WTC11 (cell line): ENCODE measurements at regions not wholly inside any gene's neighbourhood (a gene's known extent, or its start where the extent isn't known, plus 50 kb on each side); places are given as distances from the start of the nearest gene placed in this dataset.

Experiments used
- ATAC-seq: fragments of 200-7000 bp; cut with Tn5 transposase; 2 replicates; pipeline ENCODE4 v1.10.0; 2021; ENCODE audit warnings: mild to moderate bottlenecking, moderate library complexity
- CTCF ChIA-PET: fragments of 300-600 bp; sonication (Branson Sonifier 250); formaldehyde crosslinking; loops from one replicate; lab custom pipeline; 2021; ENCODE audit warnings: antibody characterized with exemption; lab: Charles Lee
- POLR2A ChIA-PET: fragments of 350-600 bp; sonication (Branson Sonifier 250); formaldehyde crosslinking; loops from one replicate; lab custom pipeline; 2021; ENCODE audit warnings: antibody characterized with exemption; lab: Charles Lee
- DNase-seq: peaks from one replicate; pipeline ENCODE4 v3.0.0; 2021; ENCODE audit warnings: low spot score
- H3K27ac Mint-ChIP-seq: 2 replicates; pipeline ENCODE4 v1.8.0; 2021; ENCODE audit warnings: mixed read lengths
- H3K27me3 Mint-ChIP-seq: 2 replicates; pipeline ENCODE4 v1.8.0; 2021; ENCODE audit warnings: low read depth, mild to moderate bottlenecking, moderate library complexity, mixed read lengths
- H3K36me3 Mint-ChIP-seq: 2 replicates; pipeline ENCODE4 v1.8.0; 2021; ENCODE audit warnings: mixed read lengths
- H3K4me1 Mint-ChIP-seq: 2 replicates; pipeline ENCODE4 v1.8.0; 2022; ENCODE audit warnings: mixed read lengths
- H3K4me3 Mint-ChIP-seq: 2 replicates; pipeline ENCODE4 v1.8.0; 2021; ENCODE audit warnings: mild to moderate bottlenecking, moderate library complexity, mixed read lengths
- H3K9me3 Mint-ChIP-seq: 2 replicates; pipeline ENCODE4 v1.8.0; 2021; ENCODE audit warnings: mixed read lengths
- CREM ChIP-seq: sonication (generic); formaldehyde crosslinking; IDR thresholded peaks from 2 replicates; pipeline ENCODE4 v1.8.1; 2022; ENCODE audit warnings: mild to moderate bottlenecking, missing genetic modification reagents, moderate library complexity
- FOXK1 ChIP-seq: sonication (generic); formaldehyde crosslinking; IDR thresholded peaks from 2 replicates; pipeline ENCODE4 v1.8.0; 2022; ENCODE audit warnings: mild to moderate bottlenecking, moderate library complexity, missing genetic modification reagents
- FOXP1 ChIP-seq: sonication (generic); formaldehyde crosslinking; IDR thresholded peaks from 2 replicates; pipeline ENCODE4 v1.8.0; 2022; ENCODE audit warnings: missing genetic modification reagents, mild to moderate bottlenecking, moderate library complexity, borderline replicate concordance
- GABPB1 ChIP-seq: sonication (generic); formaldehyde crosslinking; IDR thresholded peaks from 2 replicates; pipeline ENCODE4 v1.8.1; 2023; ENCODE audit warnings: mild to moderate bottlenecking, missing genetic modification reagents
- GRHL2 ChIP-seq: fragments of 250-450 bp; sonication (Bioruptor Pico); IDR thresholded peaks from 2 replicates; pipeline ENCODE4 v1.8.0; 2022; ENCODE audit warnings: mild to moderate bottlenecking, moderate library complexity; ENCODE audit not compliant: insufficient replicate concordance, severe bottlenecking
- JAZF1 ChIP-seq: fragments of 250-450 bp; sonication (Bioruptor Pico); IDR thresholded peaks from 2 replicates; pipeline ENCODE4 v1.9.0; 2021; ENCODE audit warnings: moderate library complexity, mild to moderate bottlenecking, inconsistent platforms
- KAT7 ChIP-seq: sonication (generic); formaldehyde crosslinking; IDR thresholded peaks from 2 replicates; pipeline ENCODE4 v1.8.1; 2023; ENCODE audit warnings: missing genetic modification reagents, mild to moderate bottlenecking, borderline replicate concordance
- NFATC4 ChIP-seq: fragments of 250-450 bp; sonication (Bioruptor Pico); IDR thresholded peaks from 2 replicates; pipeline ENCODE4 v1.9.0; 2021; ENCODE audit warnings: mild to moderate bottlenecking
- NFE2L1 ChIP-seq: sonication (generic); formaldehyde crosslinking; IDR thresholded peaks from 2 replicates; pipeline ENCODE4 v1.8.1; 2023; ENCODE audit warnings: missing genetic modification reagents
- NR3C1 ChIP-seq: sonication (generic); formaldehyde crosslinking; conservative IDR thresholded peaks from 2 replicates; pipeline ENCODE4 v1.8.1; 2023; ENCODE audit warnings: low read depth, mild to moderate bottlenecking, missing genetic modification reagents
- OVOL2 ChIP-seq: fragments of 250-450 bp; sonication (Bioruptor Pico); IDR thresholded peaks from 2 replicates; pipeline ENCODE4 v1.9.0; 2021; ENCODE audit warnings: mild to moderate bottlenecking, borderline replicate concordance
- PRRX2 ChIP-seq: fragments of 250-450 bp; sonication (Bioruptor Pico); IDR thresholded peaks from 2 replicates; pipeline ENCODE4 v1.8.0; 2021; ENCODE audit warnings: mild to moderate bottlenecking
- ZNF232 ChIP-seq: sonication (generic); formaldehyde crosslinking; IDR thresholded peaks from 2 replicates; pipeline ENCODE4 v1.8.0; 2022; ENCODE audit warnings: mild to moderate bottlenecking, missing genetic modification reagents
- ZNF263 ChIP-seq: sonication (generic); formaldehyde crosslinking; IDR thresholded peaks from 2 replicates; pipeline ENCODE4 v1.8.1; 2022; ENCODE audit warnings: low read depth, mild to moderate bottlenecking, moderate library complexity, missing genetic modification reagents
- ZNF416 ChIP-seq: fragments of 250-450 bp; sonication (Bioruptor Pico); IDR thresholded peaks from 2 replicates; pipeline ENCODE4 v1.9.0; 2021; ENCODE audit warnings: mild to moderate bottlenecking, inconsistent platforms
- ZNF423 ChIP-seq: fragments of 250-450 bp; sonication (Bioruptor Pico); IDR thresholded peaks from 2 replicates; pipeline ENCODE4 v2.1.2; 2022; ENCODE audit warnings: mild to moderate bottlenecking, moderate library complexity
- ZNF425 ChIP-seq: fragments of 250-450 bp; sonication (Bioruptor Pico); conservative IDR thresholded peaks from 2 replicates; pipeline ENCODE4 v1.9.0; 2021; ENCODE audit warnings: mild to moderate bottlenecking
- ZNF671 ChIP-seq: fragments of 250-450 bp; sonication (Bioruptor Pico); IDR thresholded peaks from 2 replicates; pipeline ENCODE4 v1.8.0; 2021; ENCODE audit warnings: mild to moderate bottlenecking
- TF ChIP-seq, protein P1 (sequence below): sonication (generic); formaldehyde crosslinking; conservative IDR thresholded peaks from 2 replicates; pipeline ENCODE4 v1.8.1; 2022; ENCODE audit warnings: mild to moderate bottlenecking, missing genetic modification reagents
- TF ChIP-seq, protein P2 (sequence below): sonication (generic); formaldehyde crosslinking; IDR thresholded peaks from 2 replicates; pipeline ENCODE4 v1.8.1; 2022; ENCODE audit warnings: mild to moderate bottlenecking, moderate library complexity, missing genetic modification reagents
- TF ChIP-seq, protein P3 (sequence below): sonication (generic); formaldehyde crosslinking; IDR thresholded peaks from 2 replicates; pipeline ENCODE4 v1.8.1; 2022; ENCODE audit warnings: low read depth, mild to moderate bottlenecking, moderate library complexity, missing genetic modification reagents, borderline replicate concordance

- H3K27ac Mint-ChIP-seq, result no peak overlapping the region
- peaks cover 45% of the 10 kb centered on the region for H3K4me1 Mint-ChIP-seq
- peak; percentile 55 for ATAC-seq
- H3K36me3 Mint-ChIP-seq, result no peaks in the 10 kb centered on the region
- no peak for DNase-seq
- no peaks in the 10 kb centered on the region for H3K27me3 Mint-ChIP-seq
- CTCF ChIA-PET, result interaction anchor here (0.7 to 1.8 kb wide), 7 partner anchors 9 to 312 kb away, joined by 3 to 11 read pairs (median 4); no protein-coding TSS in a partner anchor
- H3K4me3 Mint-ChIP-seq, result no peak overlapping the region
- H3K9me3 Mint-ChIP-seq, result no peaks in the 10 kb centered on the region
- POLR2A ChIA-PET, result no interaction called here
- TF ChIP-seq GRHL2 (CRISPR knock-in tag) (no peak), FOXK1 (CRISPR knock-in tag) (no peak), ZNF423 (CRISPR knock-in tag) (no peak), FOXP1 (no peak), JAZF1 (no peak), ZNF416 (no peak), ZNF232 (no peak), ZNF263 (CRISPR knock-in tag) (no peak), NR3C1 (CRISPR knock-in tag) (no peak), ZNF425 (no peak), CREM (CRISPR knock-in tag) (no peak), PRRX2 (no peak), NFE2L1 (CRISPR knock-in tag) (no peak)
- TF ChIP-seq, protein P1, sequence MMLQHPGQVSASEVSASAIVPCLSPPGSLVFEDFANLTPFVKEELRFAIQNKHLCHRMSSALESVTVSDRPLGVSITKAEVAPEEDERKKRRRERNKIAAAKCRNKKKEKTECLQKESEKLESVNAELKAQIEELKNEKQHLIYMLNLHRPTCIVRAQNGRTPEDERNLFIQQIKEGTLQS (CRISPR knock-in tag), result no peak
- TF ChIP-seq, protein P2, sequence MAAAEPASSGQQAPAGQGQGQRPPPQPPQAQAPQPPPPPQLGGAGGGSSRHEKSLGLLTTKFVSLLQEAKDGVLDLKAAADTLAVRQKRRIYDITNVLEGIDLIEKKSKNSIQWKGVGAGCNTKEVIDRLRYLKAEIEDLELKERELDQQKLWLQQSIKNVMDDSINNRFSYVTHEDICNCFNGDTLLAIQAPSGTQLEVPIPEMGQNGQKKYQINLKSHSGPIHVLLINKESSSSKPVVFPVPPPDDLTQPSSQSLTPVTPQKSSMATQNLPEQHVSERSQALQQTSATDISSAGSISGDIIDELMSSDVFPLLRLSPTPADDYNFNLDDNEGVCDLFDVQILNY (CRISPR knock-in tag), result no peak
Measured at GRCh38 chr14:22510527-22511110, 78.4 kb downstream of the DAD1 start.

GRCh38 chr14:22509751-22510300 is 79.2 kb downstream of the DAD1 start:
- Mint-ChIP-seq H3K4me3 (no peak overlapping the region), H3K36me3 (no peaks in the 10 kb centered on the region), H3K27me3 (no peaks in the 10 kb centered on the region), H3K27ac (no peak overlapping the region), H3K9me3 (no peaks in the 10 kb centered on the region), H3K4me1 (peaks cover 45% of the 10 kb centered on the region)
- ChIA-PET CTCF (interaction anchor here (0.7 to 1.8 kb wide), 8 partner anchors 8 to 313 kb away, joined by 3 to 11 read pairs (median 4); no protein-coding TSS in a partner anchor), POLR2A (no interaction called here)
- DNase-seq (no peak), ATAC-seq (no peak)
- TF ChIP-seq KAT7 (no peak), NFATC4 (CRISPR knock-in tag) (no peak), GABPB1 (no peak), OVOL2 (no peak), ZNF671 (CRISPR knock-in tag) (no peak)
- TF ChIP-seq, protein P3, sequence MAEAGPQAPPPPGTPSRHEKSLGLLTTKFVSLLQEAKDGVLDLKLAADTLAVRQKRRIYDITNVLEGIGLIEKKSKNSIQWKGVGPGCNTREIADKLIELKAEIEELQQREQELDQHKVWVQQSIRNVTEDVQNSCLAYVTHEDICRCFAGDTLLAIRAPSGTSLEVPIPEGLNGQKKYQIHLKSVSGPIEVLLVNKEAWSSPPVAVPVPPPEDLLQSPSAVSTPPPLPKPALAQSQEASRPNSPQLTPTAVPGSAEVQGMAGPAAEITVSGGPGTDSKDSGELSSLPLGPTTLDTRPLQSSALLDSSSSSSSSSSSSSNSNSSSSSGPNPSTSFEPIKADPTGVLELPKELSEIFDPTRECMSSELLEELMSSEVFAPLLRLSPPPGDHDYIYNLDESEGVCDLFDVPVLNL (CRISPR knock-in tag), result no peak
